ENCODE measurements at regions not wholly inside any gene's neighbourhood (a gene's known extent, or its start where the extent isn't known, plus 50 kb on each side); places are given as distances from the start of the nearest gene placed in this dataset.

- no peak for DNase-seq (ENCODE audit: low read depth in 2 of 2)
These were observed 51.6 kb upstream of the KCND3 start for GRCh38 chr1:112040891-112041740.

DNA sequence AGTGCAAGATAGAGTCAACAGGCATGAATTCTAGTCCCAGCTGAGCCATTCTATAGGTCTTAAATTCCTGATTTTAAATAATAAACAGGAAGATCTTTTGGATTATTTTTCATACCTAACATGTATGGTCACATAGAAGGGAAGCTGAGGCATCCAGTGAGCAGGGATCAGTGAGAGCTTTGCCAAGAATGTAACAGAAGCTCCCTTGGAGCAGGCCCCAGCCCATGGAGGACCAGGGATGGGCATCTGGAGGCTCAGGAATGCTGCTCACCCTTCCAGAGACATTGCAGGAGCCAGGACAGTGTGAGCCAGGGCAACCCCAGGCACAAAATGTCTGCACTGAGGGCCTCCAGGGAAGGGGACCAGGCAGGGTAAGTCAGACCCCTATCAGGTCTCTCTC is 54.4 kb upstream of the KCND3 start:
- DNase-seq (ENCODE audit: low read depth in 2 of 2): no peak

DNA sequence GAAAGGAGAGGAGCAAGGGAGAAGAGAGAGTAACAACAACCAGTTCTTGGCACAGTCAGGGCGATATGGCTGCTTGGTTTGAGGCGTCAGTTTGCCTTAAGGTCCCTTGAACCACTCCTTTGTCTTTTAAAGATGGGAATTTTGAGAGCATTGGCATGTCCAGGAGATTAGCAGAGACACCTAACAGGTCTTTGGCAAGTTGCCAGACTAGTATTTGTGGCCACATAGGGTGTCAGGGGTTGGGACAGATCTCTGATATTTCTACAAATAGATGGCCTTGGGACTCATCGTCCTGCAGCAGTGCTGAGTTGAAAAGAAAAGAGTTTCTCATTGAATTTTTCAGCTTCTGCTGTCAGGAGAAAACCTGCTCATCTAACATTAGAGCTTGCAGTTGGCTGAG is 55.3 kb upstream of the KCND3 start:
- DNase-seq (ENCODE audit: low read depth in 2 of 2): no peak

DNA sequence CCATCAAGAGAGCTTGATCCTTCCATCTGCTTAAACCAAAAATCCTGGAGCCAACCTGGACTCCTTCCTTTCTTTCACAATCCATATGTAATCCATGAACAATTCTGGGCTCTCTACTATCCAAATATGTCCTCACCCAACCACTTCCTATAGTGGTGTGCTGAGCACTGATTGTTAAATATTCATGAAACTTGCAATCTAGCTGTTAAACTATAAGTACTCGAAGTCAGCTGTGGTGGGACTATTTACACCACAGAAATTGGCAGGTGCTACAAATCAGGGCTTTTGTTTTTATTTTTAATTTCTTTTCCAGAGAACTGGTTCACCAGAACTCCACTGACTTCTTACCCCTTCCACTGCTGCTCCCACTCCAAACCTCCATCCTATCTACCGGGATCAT is 57.2 kb upstream of the KCND3 start:
- no peak for DNase-seq (ENCODE audit: low read depth in 2 of 2)

GRCh38 chr1:112048421-112048820 is 59.0 kb upstream of the KCND3 start:
- no peak for DNase-seq (ENCODE audit: low read depth in 2 of 2)

- peak in 1 of 2 donors; percentile 2 for DNase-seq (ENCODE audit: low read depth in 2 of 2)
These were observed 65.0 kb upstream of the KCND3 start for GRCh38 chr1:112054510-112054909.

GRCh38 chr1:112056354-112056753 is 66.9 kb upstream of the KCND3 start:
- no peak for DNase-seq (ENCODE audit: low read depth in 2 of 2)

- DNase-seq (ENCODE audit: low read depth in 2 of 2): no peak
These were observed 68.3 kb upstream of the KCND3 start for GRCh38 chr1:112057736-112058135.

- DNase-seq (ENCODE audit: low read depth in 2 of 2): no peak
These were observed 69.5 kb upstream of the KCND3 start for GRCh38 chr1:112058815-112059450.

DNA sequence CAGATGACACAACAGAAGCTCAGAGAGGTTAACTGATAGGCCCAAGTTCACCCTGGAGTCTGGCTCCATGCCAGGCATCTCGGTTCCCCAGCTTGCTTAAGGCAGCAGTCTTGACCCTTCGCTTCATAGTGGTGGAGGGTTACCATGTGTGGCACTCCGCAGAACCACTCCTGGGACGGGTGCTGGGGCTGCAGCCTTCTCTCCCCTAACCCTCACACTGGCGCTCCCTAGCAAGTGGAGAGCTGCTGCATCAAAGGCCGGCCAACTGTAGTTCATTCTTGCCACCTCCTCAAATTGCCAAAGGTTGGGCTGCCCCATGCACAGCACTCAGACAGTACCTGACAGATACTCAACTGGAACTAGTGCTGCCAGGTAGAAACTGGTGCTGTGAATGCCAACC is 70.2 kb upstream of the KCND3 start:
- DNase-seq (ENCODE audit: low read depth in 2 of 2): no peak

DNA sequence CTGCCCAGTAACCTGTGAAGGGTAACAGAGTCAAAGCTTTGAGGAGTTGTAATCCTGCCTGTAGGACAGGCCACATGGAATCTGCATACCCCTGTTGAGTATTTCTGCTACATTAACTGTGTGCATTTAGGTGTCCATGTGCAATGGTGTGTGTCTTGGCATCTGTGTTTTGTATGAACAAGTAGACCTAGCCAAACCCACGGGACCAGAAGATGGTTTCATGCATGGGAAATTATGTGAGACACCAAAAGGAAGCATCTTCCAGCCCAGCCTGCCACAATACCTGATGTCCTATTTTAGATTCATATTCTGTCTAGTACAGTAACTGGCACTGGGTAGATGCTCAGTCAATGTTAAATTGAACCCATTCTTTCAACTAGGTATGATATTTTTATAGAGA is 70.8 kb upstream of the KCND3 start:
- DNase-seq (ENCODE audit: low read depth in 2 of 2): no peak

GRCh38 chr1:112061056-112061455 is 71.6 kb upstream of the KCND3 start:
- no peak for DNase-seq (ENCODE audit: low read depth in 2 of 2)

DNA sequence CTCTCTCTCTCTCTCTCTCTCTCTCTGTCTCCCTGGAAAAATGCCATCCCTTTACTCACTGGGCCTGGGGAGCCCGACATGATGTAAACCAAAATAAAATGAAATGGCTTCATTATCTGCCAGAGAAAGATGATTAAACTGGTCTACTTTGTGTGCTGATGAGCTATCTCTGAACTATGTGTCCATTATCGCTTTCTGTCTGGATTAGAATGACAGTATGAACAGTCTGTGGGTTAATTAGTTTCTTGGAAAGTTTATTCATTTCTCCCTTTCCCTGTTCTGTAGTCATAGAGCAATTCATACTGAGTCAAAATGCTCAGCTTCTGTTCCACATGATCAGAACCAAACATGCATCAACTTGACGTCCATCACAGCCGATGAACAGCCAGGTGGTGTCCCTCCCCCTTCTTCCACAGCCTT is 72.4 kb upstream of the KCND3 start:
- no peak for DNase-seq (ENCODE audit: low read depth in 2 of 2)

DNA sequence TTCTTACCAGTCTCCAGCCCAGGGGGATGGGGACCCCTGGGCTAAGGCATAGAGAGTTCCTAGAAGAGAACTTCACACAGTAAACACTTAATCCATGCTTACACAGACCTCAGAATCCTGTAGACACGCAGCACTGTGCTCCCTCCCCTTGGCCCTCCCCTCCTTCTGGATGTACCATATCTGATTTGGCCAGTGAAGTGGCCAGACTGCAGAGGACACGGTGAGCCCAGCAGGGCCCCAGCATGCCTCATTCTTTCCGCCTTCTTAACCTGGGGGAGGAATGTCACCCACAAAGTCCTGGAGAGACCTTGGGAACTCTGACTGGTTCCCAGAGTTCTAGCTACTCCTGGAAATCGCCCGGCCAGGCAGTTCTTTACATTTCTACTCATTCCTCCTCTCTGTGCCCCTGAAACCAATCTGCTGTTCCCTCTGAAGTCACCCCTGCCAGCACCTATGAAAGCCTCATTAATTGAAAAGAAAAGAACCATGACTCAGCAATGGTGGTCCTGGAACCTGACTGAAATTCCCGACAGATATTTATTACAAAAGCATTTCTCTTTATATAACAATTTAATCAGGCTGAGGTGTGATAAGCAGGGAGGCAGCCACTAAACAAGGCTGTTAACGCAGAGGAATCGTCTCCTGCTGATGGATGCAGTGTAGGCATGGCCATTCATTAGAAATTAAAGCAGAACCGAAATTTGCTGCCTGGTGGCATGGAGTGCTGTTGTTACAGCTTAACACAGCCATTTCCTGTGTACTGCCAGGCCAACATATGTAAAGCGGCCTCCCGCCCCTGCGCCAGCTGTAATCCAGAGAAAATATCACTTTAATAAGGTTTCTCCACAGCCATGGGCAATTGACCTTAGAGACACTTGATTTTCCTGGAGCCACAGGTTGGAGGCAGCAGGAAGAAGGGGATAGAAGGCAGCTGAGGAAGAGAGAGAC is 74.6 kb upstream of the KCND3 start:
- DNase-seq (ENCODE audit: low read depth in 2 of 2): peak in 1 of 2 donors; percentile 65

DNA sequence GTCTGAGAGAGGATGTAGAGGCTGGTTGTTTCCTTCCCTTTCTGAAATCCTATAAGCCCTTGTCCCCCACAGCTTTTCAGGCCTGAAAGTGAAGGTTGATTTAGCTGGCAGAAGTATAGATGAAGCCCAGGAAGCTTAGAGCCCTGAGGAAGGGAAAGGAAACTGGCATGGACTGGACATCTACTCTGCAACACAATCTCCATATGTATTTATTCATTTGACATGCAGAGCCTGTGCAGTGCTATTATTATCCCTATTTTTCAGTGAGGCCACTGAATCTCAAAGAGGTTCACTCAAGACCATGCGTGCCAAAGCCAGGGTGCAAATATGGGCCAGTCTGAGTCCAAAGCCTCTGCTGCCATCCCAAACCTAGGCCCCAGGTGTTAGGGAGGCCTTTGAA is 78.5 kb upstream of the KCND3 start:
- DNase-seq (ENCODE audit: low read depth in 2 of 2): no peak

DNA sequence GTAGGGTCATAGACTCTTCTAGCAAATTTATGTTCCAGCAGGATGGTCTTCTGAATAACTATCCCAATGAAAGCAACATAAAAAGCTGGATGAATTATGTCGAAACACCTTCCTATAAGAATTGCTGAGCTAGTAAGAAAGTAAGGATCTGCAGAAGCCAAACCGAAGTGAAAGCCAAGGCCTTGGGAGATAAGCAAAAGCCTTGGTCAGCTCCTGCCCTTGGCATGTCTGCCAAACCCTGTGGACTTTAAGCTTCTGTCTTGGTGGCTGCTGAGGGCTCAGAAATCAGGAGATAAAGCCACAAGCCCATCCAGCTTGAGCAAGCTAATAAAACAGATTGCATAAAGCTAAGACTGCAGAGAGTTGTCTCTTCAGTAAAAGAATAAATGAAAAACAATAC is 81.2 kb upstream of the KCND3 start:
- DNase-seq (ENCODE audit: low read depth in 2 of 2): no peak

- DNase-seq (ENCODE audit: low read depth in 2 of 2): no peak
These were observed 85.2 kb upstream of the KCND3 start for GRCh38 chr1:112074711-112075110.

DNA sequence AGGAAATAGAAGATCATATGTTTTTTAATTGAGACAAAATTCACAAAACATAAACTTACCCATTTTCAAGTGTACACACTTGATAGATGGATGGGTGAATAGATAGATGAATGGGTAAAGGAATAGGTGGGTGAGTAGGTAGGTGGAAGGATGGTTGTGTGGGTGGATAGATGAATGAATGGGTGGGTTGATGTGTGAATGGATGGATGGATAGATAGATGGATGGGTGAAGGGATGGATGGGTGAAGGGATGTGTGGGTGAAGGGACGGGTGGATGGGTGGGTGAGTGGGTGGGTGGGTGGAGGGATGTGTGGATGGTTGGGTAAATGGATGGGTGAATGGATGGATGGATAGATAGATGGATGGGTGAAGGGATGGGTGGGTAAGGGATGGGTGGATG is 86.1 kb upstream of the KCND3 start:
- DNase-seq (ENCODE audit: low read depth in 2 of 2): no peak

DNA sequence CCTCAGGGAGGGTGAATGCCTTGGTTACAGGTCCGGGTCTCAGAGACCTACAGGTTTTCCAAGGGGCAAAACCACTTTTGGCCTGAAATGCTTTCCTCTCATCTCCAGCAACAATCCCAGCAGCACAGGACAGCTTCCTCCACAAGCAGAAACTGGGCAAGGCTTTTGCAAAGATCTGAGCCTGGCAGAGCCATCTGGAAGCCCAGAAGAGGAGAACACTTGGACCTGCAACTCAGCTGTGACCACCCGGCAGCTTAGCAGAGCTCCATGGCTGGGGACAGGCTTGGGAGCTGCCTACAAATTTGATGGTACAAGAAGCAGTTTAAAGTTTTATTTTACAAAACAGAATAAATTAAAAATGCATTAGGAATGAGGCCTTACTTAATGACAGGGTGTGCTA is 90.0 kb upstream of the KCND3 start:
- DNase-seq (ENCODE audit: low read depth in 2 of 2): no peak

GRCh38 chr1:112083487-112083886 is 94.0 kb upstream of the KCND3 start:
- DNase-seq (ENCODE audit: low read depth in 2 of 2): peak; percentile 4 to 32

DNA sequence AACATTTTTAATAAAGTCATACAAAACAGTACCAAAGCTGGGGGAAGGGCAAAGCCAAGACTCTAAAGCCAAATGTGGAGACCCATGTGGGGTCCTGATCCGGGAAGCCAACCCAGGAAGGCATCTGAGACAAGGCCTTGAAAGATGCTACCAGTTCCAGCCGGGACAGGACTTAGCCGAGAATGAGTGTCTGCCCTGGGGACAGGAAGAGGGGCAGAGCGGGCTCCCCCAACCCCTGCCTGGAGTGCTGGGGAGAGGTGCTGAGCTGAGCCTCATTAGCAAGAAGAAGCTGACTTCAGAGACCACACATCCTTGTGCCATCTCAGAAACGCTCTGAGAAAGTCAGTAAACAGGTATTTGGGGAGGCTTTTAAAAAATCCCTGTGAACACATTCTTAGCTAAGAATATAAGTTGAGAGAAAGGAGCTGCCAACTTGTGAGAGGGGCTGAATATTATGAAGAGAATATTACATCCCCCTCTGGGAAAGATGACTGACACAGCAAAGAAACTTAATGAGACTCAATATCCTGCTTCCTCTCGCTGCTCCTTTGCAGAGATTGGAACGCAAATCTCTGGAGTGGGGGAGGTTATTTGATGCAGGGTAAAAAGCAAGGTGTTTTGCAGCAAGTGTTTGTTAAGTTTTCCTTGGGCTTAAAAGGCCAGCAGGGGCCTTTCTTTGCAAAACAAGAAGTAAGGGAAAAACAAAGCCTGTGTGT is 103.3 kb upstream of the KCND3 start:
- no peak for DNase-seq (ENCODE audit: low read depth in 2 of 2)

DNA sequence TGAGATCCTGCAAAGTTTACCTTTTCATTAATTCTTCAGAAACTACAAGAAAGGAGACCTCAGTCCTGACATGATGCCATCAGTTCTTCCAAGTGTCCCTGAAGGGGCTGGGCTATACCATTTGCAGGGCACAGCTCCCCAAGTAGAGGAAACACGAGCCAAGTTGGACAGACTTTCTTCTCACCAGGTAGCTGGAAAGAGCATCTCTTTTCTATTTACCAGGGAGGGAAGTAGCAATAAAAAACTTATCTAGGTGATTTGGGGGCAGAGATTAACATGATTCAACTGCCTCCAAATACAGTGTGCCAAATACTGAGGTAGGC is 103.9 kb upstream of the KCND3 start:
- no peak for DNase-seq (ENCODE audit: low read depth in 2 of 2)

All from lung microvascular endothelial cell (primary cell).